ENCODE measurements at regions not wholly inside any gene's neighbourhood (a gene's known extent, or its start where the extent isn't known, plus 50 kb on each side); places are given as distances from the start of the nearest gene placed in this dataset.

GRCh38 chr15:70505936-70506912 is 257.1 kb downstream of the UACA start:
- peak; percentile 38 for DNase-seq (ENCODE audit: low read depth)

DNA sequence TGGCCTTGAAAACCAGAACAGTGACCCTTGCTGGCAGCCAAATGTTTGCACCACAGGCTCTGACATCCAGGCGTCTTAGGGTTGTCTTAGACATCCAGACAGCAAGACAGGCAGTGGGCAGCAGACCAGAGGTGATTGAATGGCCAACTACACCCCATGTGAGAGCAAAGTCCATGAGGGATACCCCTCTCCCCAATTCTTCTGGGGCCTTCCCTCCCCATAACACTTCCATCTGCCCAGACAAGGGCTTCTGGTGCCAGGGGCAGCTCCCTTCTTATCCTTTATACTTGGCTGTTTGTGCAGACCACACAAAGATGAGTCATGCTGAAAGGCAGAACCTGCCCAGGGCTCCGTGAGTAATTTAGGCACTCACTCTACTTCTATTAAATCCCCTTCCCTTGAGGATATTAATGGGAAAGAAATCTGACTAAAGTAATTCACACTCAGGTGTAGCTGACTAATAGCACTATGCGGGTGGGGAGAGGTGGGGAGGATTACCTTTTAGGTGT is 257.9 kb downstream of the UACA start:
- peak; percentile 90 for DNase-seq (ENCODE audit: low read depth)

DNA sequence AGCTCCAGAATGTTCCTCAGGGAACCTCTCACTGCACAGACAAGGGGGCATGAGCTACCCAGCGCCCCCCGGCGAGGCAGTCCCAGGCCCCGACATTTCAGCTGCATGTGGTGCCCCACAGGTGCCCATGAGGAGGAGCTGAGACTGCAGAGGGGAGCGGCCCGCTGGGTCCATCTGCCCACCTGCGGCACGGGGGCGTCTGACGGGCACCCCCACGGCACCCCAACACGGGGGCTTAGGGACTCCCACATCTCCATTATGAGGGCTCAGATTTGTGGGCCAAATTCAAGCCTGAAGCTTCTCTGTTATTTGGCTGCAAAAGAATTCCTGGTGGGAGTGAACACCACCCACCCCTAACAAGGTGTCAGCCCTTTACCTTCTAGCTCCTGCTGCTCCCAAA is 258.4 kb downstream of the UACA start:
- DNase-seq (ENCODE audit: low read depth) = no peak

DNA sequence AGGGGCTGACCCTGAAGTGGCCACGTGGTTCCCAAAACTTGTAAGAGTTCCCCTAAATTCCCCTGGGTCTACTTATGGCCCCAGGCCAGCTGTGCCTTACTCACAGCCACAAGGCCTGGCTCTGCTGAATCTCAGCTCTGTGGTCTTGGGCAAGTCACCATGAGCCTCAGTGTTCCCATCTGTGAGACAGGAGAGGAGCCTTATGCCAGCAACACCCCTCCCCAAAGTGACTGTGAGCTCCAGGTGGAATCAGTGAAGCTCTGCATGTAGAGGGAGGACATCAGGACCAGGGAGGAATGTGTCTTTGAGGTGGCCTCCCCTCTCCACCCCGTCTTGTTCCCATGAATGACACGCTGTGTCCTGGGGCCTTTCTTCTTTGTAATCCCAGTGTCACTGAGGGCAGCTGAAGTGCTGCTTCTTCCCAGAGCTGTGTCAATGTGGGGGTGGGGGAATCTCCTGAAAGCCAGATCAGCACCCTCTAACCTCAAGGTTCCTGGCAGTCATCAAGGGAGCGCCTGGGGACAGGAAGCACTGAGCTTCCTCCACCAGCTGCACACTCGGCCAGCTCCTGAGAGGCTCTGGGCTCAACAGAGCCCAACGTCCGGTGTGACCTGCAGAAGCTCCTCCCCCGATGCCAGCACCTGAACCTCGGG is 258.9 kb downstream of the UACA start:
- peak; percentile 83 for DNase-seq (ENCODE audit: low read depth)

- DNase-seq (ENCODE audit: low read depth) = no peak
These were observed 259.5 kb downstream of the UACA start for GRCh38 chr15:70503798-70504298.

DNA sequence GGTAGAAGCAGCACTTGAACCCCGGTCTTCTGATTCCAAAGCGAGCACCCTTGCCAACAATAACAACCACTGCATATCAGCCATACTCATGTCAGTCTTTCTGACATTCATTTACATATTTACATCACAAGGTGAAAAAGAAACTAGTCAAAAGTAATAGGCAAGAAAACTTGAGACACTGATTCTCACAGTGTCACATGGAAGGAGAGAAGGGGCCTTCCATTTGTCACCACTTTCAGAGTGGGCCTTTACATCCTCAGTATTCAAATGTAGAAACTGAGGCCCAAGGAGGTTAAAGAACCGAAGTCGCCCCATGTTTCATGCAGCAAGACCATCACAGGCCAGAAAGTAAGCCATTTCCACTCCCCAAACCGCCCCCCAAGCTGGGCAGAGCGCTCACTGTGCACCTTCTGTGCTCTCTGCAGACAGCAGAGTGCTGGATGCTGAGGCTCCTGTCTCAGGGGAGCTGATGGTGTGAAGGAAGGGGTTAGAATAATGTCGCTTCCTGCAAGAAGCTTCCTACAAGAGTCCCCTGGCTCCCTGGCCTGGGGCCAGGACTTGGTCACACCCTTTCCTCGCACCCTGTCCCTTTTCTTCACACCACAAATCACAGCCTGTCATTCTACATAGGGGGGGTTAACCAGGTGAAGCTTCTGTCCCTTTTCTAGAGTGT is 260.1 kb downstream of the UACA start:
- DNase-seq (ENCODE audit: low read depth) = no peak

GRCh38 chr15:70502529-70502928 is 260.8 kb downstream of the UACA start:
- DNase-seq (ENCODE audit: low read depth) = no peak

DNA sequence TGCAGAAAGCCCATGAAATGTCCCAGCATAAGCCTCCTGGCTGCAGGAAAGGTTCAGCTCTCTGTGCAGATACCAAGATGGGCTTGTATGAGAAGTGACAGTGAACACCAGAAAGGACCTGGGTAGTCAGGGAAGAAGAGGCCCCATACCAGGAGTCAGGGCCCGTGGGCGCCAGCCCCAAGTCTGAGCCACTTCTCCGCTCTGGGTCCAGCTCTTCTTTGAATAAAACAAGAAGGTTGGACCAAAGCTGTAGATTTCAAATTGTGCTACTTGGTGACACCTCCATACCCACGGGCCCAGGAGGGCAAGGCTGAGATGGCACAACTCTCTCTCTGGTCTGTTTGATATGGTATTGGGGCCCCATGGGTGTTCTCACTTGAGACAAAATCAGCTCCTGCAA is 261.5 kb downstream of the UACA start:
- no peak for DNase-seq (ENCODE audit: low read depth)

- DNase-seq (ENCODE audit: low read depth) = no peak
These were observed 262.1 kb downstream of the UACA start for GRCh38 chr15:70501121-70501727.

DNA sequence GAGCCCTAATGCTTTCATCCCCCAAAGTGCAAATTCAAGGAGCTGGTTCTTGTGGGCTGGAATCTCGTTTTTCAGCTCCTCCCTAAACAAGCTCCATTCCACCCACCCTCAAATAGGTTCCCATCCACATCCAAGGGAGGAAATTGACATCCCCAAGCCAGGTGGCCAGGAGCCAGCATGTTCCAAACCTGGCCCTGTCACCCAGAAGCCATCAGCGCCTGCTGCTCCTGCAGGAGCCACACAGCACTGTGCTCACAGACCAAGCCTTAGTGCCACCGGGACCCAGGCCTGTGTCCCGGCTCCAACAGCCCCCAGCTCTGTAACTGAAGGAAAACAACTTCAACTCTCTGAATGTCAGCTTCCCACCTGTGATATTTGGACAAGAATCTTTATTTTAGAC is 263.6 kb downstream of the UACA start:
- DNase-seq (ENCODE audit: low read depth) = no peak

- no peak for DNase-seq (ENCODE audit: low read depth)
These were observed 265.2 kb downstream of the UACA start for GRCh38 chr15:70498096-70498626.

DNA sequence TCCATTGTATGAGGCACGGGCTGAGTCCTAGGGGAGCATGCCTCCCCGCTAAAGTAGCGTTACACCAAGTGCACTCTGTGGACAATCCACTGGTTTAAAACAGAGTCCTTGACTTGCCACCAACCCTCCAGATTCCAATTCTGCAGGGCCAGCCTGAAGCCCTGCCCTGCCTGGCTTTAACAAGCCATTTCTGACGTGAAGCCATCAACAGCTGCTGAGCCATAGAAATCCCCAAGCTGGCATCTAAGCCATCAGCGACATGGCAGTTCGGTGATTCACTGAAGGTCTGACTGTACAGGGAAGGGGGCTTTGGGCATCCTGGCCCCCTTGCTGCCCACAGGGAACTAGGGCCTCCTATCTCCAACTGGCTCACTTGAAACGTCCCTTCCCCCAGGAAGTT is 265.7 kb downstream of the UACA start:
- no peak for DNase-seq (ENCODE audit: low read depth)

DNA sequence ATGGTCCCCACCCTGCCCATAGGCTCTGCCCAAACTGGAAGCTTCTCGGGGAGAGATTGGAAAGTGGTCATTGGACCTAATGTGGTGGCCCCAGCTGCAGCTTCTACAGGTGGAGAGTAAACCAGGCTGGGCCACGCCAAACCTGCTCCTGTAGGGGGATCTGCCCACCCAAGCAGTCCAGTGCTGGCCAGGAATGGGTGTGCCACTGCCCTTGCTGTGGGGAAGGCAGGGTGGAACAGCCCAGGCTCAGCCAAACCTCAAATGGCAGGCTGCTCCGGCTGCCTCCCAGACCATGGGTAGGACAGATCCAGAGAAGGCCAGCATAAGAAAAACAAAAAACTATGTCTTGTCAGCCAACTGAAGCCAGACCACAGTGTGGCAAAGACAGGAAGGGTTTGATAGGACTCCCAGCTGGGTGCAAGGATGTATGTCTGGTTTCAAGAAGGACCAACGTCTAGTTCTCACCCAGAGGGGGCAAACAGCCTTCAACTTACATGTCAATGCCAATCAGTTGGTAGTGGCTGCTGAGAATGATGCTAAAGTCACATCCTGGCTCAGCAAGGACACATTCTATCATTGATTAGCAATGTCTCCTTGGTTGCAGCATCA is 267.3 kb downstream of the UACA start:
- no peak for DNase-seq (ENCODE audit: low read depth)

GRCh38 chr15:70494852-70495571 is 268.3 kb downstream of the UACA start:
- DNase-seq (ENCODE audit: low read depth) = peak; percentile 97

DNA sequence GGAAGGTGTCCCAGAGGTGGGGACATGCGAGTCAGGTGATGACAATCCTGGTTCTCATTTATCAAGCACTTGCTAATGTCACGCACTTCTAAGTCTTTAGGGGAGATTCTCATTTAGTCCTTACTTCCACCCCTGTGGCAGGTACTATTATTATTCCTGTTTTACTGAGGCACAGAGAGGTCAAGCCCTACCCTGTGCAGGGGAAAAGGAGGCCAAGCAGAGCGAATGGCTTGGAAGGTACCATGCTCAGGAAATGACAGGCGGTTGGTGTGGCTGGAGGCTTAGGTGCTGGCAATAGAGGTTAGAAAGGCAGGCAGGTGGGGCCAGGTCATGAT is 268.9 kb downstream of the UACA start:
- no peak for DNase-seq (ENCODE audit: low read depth)

- peak; percentile 78 for DNase-seq (ENCODE audit: low read depth)
These were observed 269.4 kb downstream of the UACA start for GRCh38 chr15:70493787-70494516.

GRCh38 chr15:70493376-70493775 is 270.0 kb downstream of the UACA start:
- DNase-seq (ENCODE audit: low read depth) = peak; percentile 39

DNA sequence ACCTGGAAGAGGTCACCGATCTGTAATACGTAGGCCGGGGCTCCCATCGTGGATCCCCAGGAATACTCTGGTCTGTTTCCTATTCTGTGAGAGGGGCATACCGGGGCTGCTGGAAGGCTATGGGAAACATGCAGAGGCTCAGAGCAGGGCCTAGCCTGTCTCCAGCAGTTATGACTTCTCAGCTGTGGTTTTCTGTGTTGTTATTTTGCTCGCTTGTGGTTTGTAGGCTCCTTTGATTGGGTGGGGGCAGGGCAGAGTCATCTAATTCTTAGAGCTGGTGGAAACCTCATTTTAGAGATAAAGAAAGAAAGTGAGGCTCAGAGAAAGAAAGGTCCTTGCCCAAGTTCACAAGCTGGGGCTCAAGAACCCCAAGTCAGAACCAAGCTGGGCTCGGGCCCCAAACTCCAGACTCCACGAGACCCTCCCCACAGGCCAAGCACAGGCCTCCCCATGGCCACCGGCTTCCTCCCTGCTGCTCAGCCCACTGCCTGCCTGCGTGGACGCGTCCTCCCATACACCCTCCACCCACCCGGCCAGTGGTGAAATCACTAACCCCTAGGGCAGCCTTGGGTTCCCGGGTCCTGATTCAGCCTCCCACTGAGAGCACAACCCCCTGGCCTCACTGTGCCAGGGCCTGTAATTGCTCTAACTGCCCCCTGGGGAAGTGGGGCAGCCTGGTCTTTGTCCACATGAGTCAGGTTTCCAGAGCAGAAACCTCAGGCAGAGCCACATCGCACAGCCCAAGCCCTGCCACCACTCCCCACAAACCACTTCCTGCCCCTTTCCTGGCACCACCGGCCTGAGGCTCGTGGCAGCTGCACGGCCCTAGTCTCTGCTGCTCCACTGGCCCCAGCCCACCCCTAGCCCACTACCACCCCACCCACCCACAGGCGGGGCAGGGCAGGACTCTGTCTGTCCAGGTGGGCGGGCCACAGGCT is 270.8 kb downstream of the UACA start:
- DNase-seq (ENCODE audit: low read depth) = peak; percentile 98

DNA sequence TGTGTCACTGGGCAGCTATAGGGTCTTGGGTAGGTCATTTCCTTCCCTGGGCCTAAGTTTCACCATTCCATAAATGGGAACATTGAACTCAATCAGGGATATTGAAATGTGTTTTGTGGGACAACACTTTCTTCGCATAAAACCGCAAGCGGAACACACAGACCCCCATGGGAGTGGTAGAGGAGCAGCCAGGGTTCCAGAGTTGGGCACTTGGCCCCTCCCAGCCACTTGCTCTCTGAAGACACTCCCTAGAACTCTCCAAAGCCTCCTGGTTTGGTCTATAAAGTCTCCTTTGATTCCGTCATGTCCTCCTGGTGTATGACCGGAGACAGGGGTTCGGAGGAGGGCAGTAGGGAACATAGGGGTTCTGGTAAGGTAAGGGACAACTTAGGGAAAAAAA is 271.7 kb downstream of the UACA start:
- DNase-seq (ENCODE audit: low read depth) = no peak

Data from Daoy (cell line).